GM12892 (cell line): ENCODE measurements at regions not wholly inside any gene's neighbourhood (a gene's known extent, or its start where the extent isn't known, plus 50 kb on each side); places are given as distances from the start of the nearest gene placed in this dataset.

Experiments
- POLR2A ChIP-seq: IDR thresholded peaks from 2 replicates; pipeline ENCODE4 v1.6.1; 2011; ENCODE audit warnings: low read depth, low read length, control low read depth
- POLR2AphosphoS5 ChIP-seq: IDR thresholded peaks from 2 replicates; pipeline ENCODE4 v1.6.1; 2011; ENCODE audit warnings: low read depth, low read length, control low read depth
- TAF1 ChIP-seq: IDR thresholded peaks from 2 replicates; pipeline ENCODE4 v1.6.1; 2011; ENCODE audit warnings: low read depth, mild to moderate bottlenecking, control low read depth, low read length, borderline replicate concordance

- no peak for TF ChIP-seq POLR2AphosphoS5
- TF ChIP-seq POLR2A = no peak
- no peak for TF ChIP-seq TAF1
Observed at GRCh38 chr1:98211271-98211845, 290.5 kb upstream of the DPYD start.
